Colon (tissue), 2 donors: ENCODE measurements at regions not wholly inside any gene's neighbourhood (a gene's known extent, or its start where the extent isn't known, plus 50 kb on each side); places are given as distances from the start of the nearest gene placed in this dataset.

Experiments
- FAIRE-seq: peaks from 2 replicates; lab custom pipeline; 2012; peaks lifted over from hg19 to GRCh38; lab: Jason Lieb, UNC
- donor health status: control.
- donor health status: control.

GRCh38 chr9:81532251-81532650, 157.1 kb downstream of the TLE1 start:
- FAIRE-seq = no peak

- FAIRE-seq = no peak
These were observed 157.8 kb downstream of the TLE1 start for GRCh38 chr9:81531511-81531910.

GRCh38 chr9:81530846-81531245, 158.5 kb downstream of the TLE1 start:
- FAIRE-seq = no peak

- no peak for FAIRE-seq
These were observed 159.0 kb downstream of the TLE1 start for GRCh38 chr9:81530310-81530810.

GRCh38 chr9:81529556-81530193, 159.7 kb downstream of the TLE1 start:
- no peak for FAIRE-seq

GRCh38 chr9:81526587-81526986, 162.8 kb downstream of the TLE1 start:
- no peak for FAIRE-seq

- FAIRE-seq = peak; percentile 70
These were observed 166.4 kb downstream of the TLE1 start for GRCh38 chr9:81522716-81523551.

GRCh38 chr9:81521892-81522291, 167.5 kb downstream of the TLE1 start:
- FAIRE-seq = no peak

- FAIRE-seq = no peak
These were observed 169.4 kb downstream of the TLE1 start for GRCh38 chr9:81519816-81520495.

GRCh38 chr9:81517954-81518353, 171.4 kb downstream of the TLE1 start:
- no peak for FAIRE-seq

GRCh38 chr9:81513059-81513458, 176.3 kb downstream of the TLE1 start:
- no peak for FAIRE-seq

GRCh38 chr9:81512641-81513040, 176.7 kb downstream of the TLE1 start:
- no peak for FAIRE-seq

- no peak for FAIRE-seq
These were observed 180.9 kb downstream of the TLE1 start for GRCh38 chr9:81508476-81508875.

- no peak for FAIRE-seq
These were observed 182.1 kb downstream of the TLE1 start for GRCh38 chr9:81506941-81507864.

GRCh38 chr9:81499594-81499993, 189.8 kb downstream of the TLE1 start:
- no peak for FAIRE-seq

GRCh38 chr9:81499021-81499454, 190.3 kb downstream of the TLE1 start:
- no peak for FAIRE-seq

GRCh38 chr9:81498576-81498975, 190.8 kb downstream of the TLE1 start:
- FAIRE-seq = no peak

GRCh38 chr9:81497091-81497490, 192.3 kb downstream of the TLE1 start:
- FAIRE-seq = no peak

- no peak for FAIRE-seq
These were observed 196.5 kb downstream of the TLE1 start for GRCh38 chr9:81492710-81493447.

- FAIRE-seq = no peak
These were observed 198.6 kb downstream of the TLE1 start for GRCh38 chr9:81490605-81491331.
